Ascending aorta (tissue), 2 donors: ENCODE measurements at regions not wholly inside any gene's neighbourhood (a gene's known extent, or its start where the extent isn't known, plus 50 kb on each side); places are given as distances from the start of the nearest gene placed in this dataset.

Experiments used
- DNase-seq, 2 donors: peaks; one replicate each; pipeline ENCODE4 v3.0.0-alpha.2; 2019; ENCODE audit warnings: low spot score in 2 of 2
- H3K27ac ChIP-seq, 2 donors: fragments of 200-600 bp; sonication (generic); one replicate each; pipeline ENCODE4 v1.5.1; 2016 to 2017; ENCODE audit warnings: mild to moderate bottlenecking in 1 of 2
- H3K27me3 ChIP-seq: fragments of 200-600 bp; sonication (generic); one replicate; pipeline ENCODE4 v1.5.1; 2017
- H3K36me3 ChIP-seq, 2 donors: fragments of 200-600 bp; sonication (generic); one replicate each; pipeline ENCODE4 v1.5.1; 2016
- H3K4me1 ChIP-seq, 2 donors: fragments of 200-600 bp; sonication (generic); one replicate each; pipeline ENCODE4 v1.5.1; 2016 to 2017; ENCODE audit warnings: mild to moderate bottlenecking in 1 of 2
- H3K4me3 ChIP-seq, 2 donors: fragments of 200-600 bp; sonication (generic); one replicate each; pipeline ENCODE4 v1.5.1; 2016 to 2017; ENCODE audit warnings: mild to moderate bottlenecking in 1 of 2
- H3K9me3 ChIP-seq, 2 donors: fragments of 200-600 bp; sonication (generic); one replicate each; pipeline ENCODE4 v1.5.1; 2016
- CTCF ChIP-seq, 3 experiments: fragments of 200-600 bp in 2 of 3; fragments of 450-650 bp in 1 of 3; sonication (generic) in 2 of 3; IDR thresholded peaks; one replicate each; pipeline ENCODE4 v1.5.1; 2016 to 2019; ENCODE audit warnings: antibody characterized with exemption in 3 of 3, mild to moderate bottlenecking in 1 of 3, moderate library complexity in 1 of 3
- intact Hi-C: fragments of 100-400 bp; cut with DNase I; formaldehyde crosslinking; loops from one replicate; pipeline ENCODE4 v1.15.1; 2023

- Histone ChIP-seq H3K27me3 (no peaks in the 10 kb centered on the region), H3K36me3 (no peaks in the 10 kb centered on the region), H3K27ac (no peak overlapping the region), H3K4me3 (no peak overlapping the region), H3K9me3 (no peaks in the 10 kb centered on the region), H3K4me1 (no peaks in the 10 kb centered on the region)
- TF ChIP-seq CTCF (IDR thresholded peaks at IDR 0.05) = no peak
- intact Hi-C loops = no loop called here
- no peak for DNase-seq
Observed at GRCh38 chr2:191552066-191552465, 125.9 kb upstream of the NABP1 start.

GRCh38 chr2:191554240-191554639 lies 123.7 kb upstream of the NABP1 start:
- Histone ChIP-seq H3K36me3 (no peaks in the 10 kb centered on the region), H3K9me3 (no peaks in the 10 kb centered on the region), H3K4me1 (no peaks in the 10 kb centered on the region), H3K27ac (no peak overlapping the region), H3K27me3 (no peaks in the 10 kb centered on the region), H3K4me3 (no peak overlapping the region)
- no peak for DNase-seq
- intact Hi-C loops = loop anchor here (2.0 kb wide), 1 partner anchor 257 kb away; no protein-coding TSS in a partner anchor
- no peak for TF ChIP-seq CTCF (IDR thresholded peaks at IDR 0.05)

- peak; percentile 27 to 90 for DNase-seq
- peaks cover 0 to 5% of the 10 kb centered on the region in 2 donors for H3K4me1 ChIP-seq
- peak; percentile 46 to 73 (median 55) for TF ChIP-seq CTCF (IDR thresholded peaks at IDR 0.05)
- no peaks in the 10 kb centered on the region for H3K9me3 ChIP-seq
- H3K27me3 ChIP-seq = no peaks in the 10 kb centered on the region
- intact Hi-C loops = loop anchor here (1.0 to 2.0 kb wide), 2 partner anchors 256 to 607 kb away; no protein-coding TSS in a partner anchor
- H3K27ac ChIP-seq = no peak overlapping the region
- no peak overlapping the region for H3K4me3 ChIP-seq
- H3K36me3 ChIP-seq = no peaks in the 10 kb centered on the region
Observed at GRCh38 chr2:191555092-191555742, 122.7 kb upstream of the NABP1 start.

GRCh38 chr2:191556463-191556862 lies 121.5 kb upstream of the NABP1 start:
- Histone ChIP-seq H3K4me3 (no peak overlapping the region), H3K27me3 (no peaks in the 10 kb centered on the region), H3K27ac (no peak overlapping the region), H3K9me3 (no peaks in the 10 kb centered on the region), H3K36me3 (no peaks in the 10 kb centered on the region), H3K4me1 (peaks cover 0 to 6% of the 10 kb centered on the region in 2 donors)
- intact Hi-C loops = no loop called here
- no peak for TF ChIP-seq CTCF (IDR thresholded peaks at IDR 0.05)
- no peak for DNase-seq

GRCh38 chr2:191557841-191558240 lies 120.1 kb upstream of the NABP1 start:
- Histone ChIP-seq H3K27ac (no peak overlapping the region), H3K4me3 (no peak overlapping the region), H3K9me3 (no peaks in the 10 kb centered on the region), H3K4me1 (peaks cover 0 to 6% of the 10 kb centered on the region in 2 donors), H3K27me3 (no peaks in the 10 kb centered on the region), H3K36me3 (no peaks in the 10 kb centered on the region)
- no peak for DNase-seq
- no peak for TF ChIP-seq CTCF (IDR thresholded peaks at IDR 0.05)
- intact Hi-C loops = no loop called here
